Stimulated activated CD4-positive, alpha-beta T cell treated with anti-CD3 and anti-CD28 coated beads, Interleukin-1b, Interleukin-23, amount 100 ng/mL, for 4 hours (primary cell): ENCODE measurements at regions not wholly inside any gene's neighbourhood (a gene's known extent, or its start where the extent isn't known, plus 50 kb on each side); places are given as distances from the start of the nearest gene placed in this dataset.
"Not testable (repeated sequence)": the region's sequence is repeated elsewhere in the genome, so short reads cannot be mapped to it uniquely, and the experiment has no call there.

Source experiments
- DNase-seq, 2 donors: peaks; one replicate each; pipeline ENCODE4 v3.0.0-alpha.2; 2020; ENCODE audit warnings: low read depth in 2 of 2

DNA sequence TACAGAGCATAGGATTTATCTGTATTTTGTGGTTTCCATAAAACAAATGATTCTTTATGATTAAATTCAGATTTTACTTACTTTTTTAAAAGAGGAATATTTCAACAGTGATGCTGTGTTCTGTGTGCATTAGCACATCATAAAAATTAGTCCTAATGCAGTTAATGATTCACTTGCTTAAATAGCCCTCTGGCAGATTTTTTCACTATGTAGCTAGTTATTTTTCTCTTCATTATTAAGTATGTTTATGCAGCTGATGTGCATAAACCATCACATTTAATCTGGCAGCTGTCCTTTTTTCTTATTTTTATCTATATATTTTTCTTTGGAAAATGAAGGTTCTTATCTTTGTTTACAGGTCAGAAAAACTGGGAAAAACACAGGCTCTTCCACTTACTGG lies 127.2 kb downstream of the ZNF486 start:
- DNase-seq = no peak

- not testable (repeated sequence) for DNase-seq
Observed at GRCh38 chr19:20292520-20292919, 125.5 kb downstream of the ZNF486 start.

GRCh38 chr19:20289186-20289585 lies 122.2 kb downstream of the ZNF486 start:
- DNase-seq = no peak

GRCh38 chr19:20287070-20287469 lies 120.1 kb downstream of the ZNF486 start:
- DNase-seq = no peak

GRCh38 chr19:20285876-20286275 lies 118.9 kb downstream of the ZNF486 start:
- not testable (repeated sequence) for DNase-seq

GRCh38 chr19:20279516-20279915 lies 112.5 kb downstream of the ZNF486 start:
- DNase-seq = no peak

DNA sequence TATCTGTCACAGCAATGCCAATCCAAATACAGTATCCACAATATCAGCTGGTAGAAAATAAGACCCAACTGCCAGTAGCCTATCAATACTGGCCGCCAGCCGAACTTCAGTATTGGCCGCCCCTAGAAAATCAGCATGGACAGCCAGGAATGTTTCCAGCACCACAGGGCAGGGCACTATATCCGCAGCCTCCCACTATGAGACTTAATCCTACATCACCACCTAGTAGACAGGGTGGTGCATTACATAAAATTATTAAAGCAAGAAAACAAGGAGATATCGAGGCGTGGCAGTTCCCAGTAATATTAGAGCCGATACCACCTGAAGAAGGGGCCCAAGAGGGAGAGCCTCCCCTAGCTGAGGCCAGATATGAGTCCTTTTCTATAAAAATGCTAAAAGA lies 111.3 kb downstream of the ZNF486 start:
- DNase-seq = no peak

GRCh38 chr19:20276732-20277082 lies 109.7 kb downstream of the ZNF486 start:
- DNase-seq = not testable (repeated sequence)

GRCh38 chr19:20276011-20276731 lies 109.2 kb downstream of the ZNF486 start:
- DNase-seq = no peak

DNA sequence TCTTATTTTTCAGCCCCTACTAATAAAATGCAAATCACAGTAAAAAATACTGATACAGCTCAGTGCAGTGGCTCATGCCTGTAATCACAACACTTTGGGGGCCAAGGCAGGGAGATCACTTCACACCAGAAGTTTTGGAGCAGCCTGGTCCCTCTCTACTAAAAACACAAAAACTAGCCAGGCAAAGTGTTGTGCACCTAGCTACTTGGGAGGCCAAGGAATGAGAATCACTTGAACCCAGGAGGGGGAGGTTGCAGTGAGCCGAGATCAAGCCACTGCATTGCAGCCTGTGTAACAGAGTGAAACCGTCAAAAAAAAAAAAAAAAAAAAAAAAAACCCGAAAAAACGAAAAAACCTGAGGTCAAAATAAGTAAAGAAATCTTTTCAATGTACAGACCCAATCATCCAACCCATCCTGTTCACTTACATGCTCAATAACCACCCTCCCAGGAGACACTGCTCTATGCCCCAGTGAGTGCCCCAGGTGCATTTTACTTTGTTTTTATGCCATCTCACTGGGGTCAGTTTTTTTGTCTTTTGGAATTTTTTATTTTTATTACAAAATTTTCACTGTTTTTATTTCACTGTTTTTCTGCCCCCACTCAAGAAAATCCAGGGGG lies 107.0 kb downstream of the ZNF486 start:
- no peak for DNase-seq

DNA sequence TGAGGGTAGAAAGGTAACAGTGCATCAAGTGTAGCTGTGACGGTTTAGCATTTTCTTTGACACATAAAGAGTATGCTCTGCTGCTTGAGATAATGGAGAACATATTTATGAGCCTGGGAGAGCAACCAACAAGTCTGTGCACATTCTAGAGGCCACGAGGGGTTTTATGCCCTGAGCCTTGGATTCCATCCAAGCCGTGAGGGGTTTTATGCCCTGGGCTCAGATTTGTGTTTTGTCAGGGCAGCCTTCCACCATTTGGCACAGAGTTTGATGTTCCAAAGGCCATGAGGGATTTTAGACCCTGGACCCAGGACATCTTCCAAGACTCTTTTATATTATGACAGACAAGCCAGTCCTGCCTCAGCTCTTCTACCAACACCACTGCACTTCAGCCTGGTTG lies 106.4 kb downstream of the ZNF486 start:
- DNase-seq = no peak

GRCh38 chr19:20272627-20273010 lies 105.6 kb downstream of the ZNF486 start:
- not testable (repeated sequence) for DNase-seq

DNA sequence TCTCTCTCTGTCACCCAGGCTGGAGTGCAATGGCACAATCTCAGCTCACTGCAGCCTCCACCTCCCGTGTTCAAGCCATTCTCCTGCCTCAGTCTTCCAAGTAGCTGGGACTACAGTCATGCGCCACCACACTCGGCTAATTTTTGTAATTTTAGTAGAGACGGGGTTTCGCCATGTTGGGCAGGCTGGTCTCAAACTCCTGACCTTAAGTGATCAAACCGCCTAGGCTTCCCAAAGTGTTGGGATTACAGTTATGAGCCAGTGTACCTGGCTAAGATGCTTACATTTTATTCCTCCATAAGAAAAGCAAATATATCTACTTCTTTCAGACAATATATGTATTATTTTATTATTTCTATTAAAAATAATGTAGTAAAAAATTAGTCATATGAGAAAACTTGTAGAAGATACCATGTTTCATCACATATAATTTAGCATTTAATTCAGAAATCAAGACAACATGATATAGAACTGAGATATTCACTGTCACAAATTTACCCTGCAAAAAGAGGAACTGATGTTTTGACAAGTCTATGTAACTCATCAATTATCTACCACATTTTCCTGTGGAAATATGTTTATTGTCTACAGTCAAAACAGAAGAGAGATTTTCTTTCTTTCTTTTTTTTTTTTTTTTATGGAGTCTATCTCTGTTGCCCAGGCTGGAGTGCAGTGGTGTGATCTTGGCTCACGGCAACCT lies 105.1 kb downstream of the ZNF486 start:
- not testable (repeated sequence) for DNase-seq

- no peak for DNase-seq
Observed at GRCh38 chr19:20271215-20271926, 104.4 kb downstream of the ZNF486 start.

DNA sequence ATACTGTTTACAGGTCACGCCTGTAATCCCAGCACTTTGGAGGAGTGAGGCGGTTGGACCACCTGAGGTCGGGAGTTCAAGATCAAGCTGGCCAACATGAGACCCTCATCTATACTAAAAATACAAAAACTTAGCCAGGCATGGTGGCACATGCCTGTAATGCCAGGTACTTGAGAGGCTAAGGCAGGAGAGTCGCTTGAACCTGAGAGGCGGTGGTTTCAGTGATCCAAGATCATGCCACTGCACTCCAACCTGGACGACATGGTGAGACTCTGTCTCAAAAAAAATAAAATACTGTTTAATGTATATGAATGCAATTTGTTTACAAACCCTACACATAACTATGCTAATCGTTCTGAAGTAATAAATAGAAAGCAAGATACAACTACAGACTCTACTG lies 102.4 kb downstream of the ZNF486 start:
- DNase-seq = no peak

DNA sequence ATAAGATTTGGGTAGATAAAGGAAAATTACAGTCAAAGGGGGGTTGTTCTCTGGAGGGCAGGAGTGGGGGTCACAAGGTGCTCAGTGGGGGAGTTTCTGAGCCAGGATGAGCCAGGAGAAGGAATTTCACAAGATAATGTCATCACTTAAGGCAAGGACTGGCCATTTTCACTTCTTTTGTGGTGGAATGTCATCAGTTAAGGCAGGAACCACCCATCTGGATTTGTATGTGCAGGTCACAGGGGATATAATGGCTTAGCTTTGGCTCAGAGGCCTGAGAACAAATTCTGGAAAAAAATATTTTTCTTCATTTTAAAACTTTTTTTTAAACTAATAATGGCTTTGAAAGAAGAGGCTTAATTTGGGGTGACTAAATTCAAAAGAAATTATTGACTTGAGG lies 94.5 kb downstream of the ZNF486 start:
- DNase-seq = not testable (repeated sequence)

DNA sequence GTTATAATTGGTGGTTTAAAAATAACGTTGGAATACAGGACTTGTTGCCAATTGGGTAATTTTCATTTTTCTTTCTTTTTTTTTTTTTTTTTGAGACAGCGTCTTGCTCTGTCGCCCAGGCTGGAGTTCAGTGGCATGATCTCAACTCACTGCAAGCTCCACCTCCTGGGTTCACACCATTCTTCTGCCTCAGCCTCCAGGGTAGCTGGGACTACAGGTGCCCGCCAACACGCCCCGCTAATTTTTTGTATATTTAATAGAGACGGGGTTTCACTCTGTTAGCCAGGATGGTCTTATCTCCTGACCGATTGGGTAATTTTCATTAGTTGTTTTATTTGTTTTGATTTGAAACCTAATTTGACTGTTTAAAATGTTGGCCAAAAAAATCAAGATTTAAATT lies 93.7 kb downstream of the ZNF486 start:
- DNase-seq = not testable (repeated sequence)

DNA sequence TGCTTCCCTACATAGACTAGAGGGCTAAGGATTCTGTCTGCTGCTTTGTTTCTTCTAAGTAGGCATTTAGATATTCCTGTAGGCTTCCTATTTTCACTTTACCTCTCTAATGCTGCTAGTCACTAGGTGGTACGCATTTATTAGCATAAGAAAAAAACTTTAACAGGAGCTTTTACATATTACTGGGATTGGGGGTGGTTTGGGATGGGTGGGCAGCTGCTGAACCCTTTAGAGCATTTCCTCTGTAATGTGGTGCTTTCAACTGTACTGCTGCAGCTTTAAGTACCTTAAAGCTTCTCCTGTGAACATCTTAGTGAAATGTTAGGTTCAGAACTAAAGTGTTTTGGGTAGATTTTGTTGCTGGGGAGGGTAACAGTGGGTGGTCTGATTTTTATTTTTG lies 92.6 kb downstream of the ZNF486 start:
- no peak for DNase-seq

- DNase-seq = no peak
Observed at GRCh38 chr19:20256606-20257005, 89.6 kb downstream of the ZNF486 start.

- DNase-seq = no peak
Observed at GRCh38 chr19:20254121-20254520, 87.1 kb downstream of the ZNF486 start.

DNA sequence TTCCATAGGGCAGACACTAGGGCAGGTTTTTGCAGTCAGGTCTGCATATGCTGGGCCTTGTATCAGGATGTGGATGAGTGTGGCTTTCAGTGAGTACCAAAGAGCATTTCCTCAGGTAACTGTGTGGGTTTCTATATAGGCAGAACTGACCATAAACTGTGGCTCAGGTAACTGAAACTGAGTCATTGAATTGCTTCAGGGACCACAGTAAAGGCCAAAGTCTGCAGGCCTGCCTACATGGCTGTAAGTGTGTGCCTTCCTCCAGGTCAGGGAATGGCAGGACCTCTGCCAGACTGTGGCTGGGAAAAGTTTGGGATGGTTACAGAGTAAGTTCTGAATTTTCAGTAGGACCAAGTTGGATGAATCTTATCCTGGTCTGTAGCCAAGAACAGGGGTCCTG lies 85.6 kb downstream of the ZNF486 start:
- no peak for DNase-seq

- DNase-seq = no peak
Observed at GRCh38 chr19:20250627-20251026, 83.6 kb downstream of the ZNF486 start.
